ENCODE measurements at regions not wholly inside any gene's neighbourhood (a gene's known extent, or its start where the extent isn't known, plus 50 kb on each side); places are given as distances from the start of the nearest gene placed in this dataset.
"Not testable (repeated sequence)": the region's sequence is repeated elsewhere in the genome, so short reads cannot be mapped to it uniquely, and the experiment has no call there.

GRCh38 chr9:75551861-75552260 is 338.6 kb upstream of the PCSK5 start:
- no peak for DNase-seq

- DNase-seq: no peak
These were observed 337.5 kb upstream of the PCSK5 start for GRCh38 chr9:75552941-75553340.

GRCh38 chr9:75566813-75567212 is 323.7 kb upstream of the PCSK5 start:
- DNase-seq: not testable (repeated sequence)

DNA sequence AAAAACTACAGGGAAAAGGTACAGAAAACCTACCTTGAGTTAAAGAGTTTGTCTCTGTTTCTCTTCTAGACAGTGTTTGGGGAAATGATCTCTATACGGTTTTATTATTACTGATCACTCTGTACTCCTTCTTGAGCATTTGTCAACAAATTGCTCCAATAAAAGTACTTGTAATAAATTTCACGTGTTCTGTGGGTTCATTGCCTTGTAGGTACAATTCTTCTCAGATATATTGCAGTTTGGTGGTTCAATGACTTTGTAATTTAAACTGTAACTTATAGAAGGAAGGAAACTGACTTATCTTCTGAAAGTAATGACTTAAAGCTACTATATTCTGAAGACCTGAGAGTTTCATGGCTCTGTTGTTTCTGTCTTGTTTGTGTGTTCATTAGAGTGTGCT is 319.9 kb upstream of the PCSK5 start:
- no peak for DNase-seq

DNA sequence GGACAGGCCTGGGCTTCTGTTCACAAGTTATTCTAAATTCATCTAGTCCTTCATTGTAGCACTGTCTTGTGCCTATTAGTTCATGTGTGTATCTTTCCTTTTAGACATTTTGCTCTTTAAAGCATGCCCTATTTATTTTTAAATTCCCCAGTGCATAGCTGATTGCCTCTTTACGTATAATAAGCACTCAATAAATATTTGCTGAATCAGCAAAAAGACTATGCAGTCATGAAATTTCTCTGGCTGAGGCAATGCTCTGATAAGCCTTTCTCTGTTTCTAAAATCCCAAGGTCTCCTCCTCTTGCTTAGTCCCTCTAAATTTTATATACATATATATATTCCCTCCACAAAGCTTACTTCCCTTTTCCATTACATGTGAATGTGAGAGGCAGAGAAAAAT is 315.9 kb upstream of the PCSK5 start:
- no peak for DNase-seq

DNA sequence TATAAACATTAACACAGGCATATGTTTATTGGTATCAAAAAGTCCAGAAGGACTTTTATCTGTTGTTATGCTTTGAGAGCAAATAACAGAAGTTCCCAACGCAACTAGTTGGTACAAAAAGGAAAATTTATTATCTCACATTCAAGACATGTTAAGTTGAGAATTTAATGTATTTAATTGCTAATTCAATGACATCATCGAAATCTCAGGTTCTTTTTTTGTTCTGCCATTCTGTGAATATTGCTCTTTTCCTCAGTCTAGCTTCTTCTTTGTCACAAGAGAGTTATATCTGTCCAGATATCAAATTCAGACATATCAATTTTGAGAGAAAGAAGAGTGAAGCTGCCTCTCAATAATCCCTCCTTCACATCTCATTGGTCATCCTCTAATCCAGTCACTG is 307.6 kb upstream of the PCSK5 start:
- DNase-seq: no peak

- no peak for DNase-seq
These were observed 301.7 kb upstream of the PCSK5 start for GRCh38 chr9:75588808-75589207.

DNA sequence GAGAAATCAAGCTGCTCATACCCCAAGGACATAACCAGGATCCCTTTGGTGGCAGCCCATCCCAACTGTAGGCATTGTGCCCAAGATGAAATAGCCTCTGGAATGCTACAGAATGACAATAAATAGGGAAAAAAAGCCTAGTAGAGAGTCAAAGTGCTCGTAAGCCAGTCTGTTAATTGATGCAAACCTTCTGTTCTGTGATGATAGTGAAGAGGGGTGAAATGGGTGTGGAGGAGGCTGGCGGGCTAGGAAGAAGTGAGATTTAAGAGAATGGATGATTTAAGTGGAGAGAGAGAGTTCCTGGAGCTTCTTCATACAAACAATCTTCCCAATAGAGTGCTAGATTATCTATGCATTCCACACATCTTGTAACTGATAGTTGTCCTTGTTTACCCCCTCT is 301.0 kb upstream of the PCSK5 start:
- DNase-seq: no peak

DNA sequence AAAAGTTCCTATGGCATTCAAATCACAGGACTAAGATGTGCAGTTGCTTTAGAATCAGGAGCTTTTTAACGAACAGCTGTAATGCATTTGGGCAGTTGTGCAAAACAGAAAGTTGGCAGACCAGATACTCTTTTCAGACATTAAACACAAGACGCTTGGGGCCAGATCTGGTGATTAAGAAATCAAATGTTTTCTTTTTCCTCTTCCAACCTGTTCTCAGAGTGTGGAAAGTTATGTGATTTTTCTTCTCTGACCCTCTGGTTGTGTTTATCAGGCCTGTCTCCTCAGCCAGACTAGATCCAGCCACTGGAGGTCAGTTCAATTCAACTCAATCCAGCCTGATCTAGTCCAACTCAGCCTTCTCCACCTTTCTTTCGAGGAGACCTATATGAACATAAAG is 298.5 kb upstream of the PCSK5 start:
- no peak for DNase-seq

DNA sequence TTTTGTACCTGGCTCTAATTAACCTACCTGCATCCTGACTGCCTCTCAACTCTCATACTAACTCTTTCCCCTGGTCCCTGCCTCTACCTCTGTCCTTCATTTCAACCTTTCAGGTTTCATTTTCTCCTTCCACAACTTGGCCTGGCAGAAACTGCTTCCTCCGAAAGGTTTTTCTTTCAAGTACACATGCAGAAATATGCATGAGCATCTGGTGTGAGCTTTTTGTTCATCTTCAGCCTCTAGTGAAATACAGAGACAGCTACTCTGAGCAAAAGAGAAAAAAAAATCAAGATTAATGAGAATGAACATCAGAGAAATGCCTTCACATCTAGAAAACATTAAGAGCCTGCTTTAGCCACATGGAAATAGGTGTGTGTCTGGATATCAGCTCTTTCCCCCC is 297.9 kb upstream of the PCSK5 start:
- DNase-seq: no peak

DNA sequence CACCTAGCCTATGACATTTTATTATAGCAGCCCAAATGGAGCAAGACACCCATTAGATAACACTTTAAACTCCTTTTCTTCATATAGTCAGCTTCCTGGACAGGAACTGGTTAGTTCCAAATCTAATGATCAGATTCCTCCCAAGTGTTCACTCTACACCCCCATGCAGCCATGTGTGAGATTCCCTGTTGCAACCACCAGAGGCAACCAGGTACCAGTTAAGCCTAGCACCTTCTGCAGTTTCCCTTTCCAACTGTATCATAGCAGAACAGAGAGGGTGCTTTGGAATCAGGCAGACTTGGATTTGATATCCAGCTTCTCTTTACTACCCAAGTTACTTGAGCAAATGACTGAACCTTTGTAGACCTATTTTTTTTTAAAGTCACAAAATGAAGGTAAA is 296.6 kb upstream of the PCSK5 start:
- DNase-seq: no peak

DNA sequence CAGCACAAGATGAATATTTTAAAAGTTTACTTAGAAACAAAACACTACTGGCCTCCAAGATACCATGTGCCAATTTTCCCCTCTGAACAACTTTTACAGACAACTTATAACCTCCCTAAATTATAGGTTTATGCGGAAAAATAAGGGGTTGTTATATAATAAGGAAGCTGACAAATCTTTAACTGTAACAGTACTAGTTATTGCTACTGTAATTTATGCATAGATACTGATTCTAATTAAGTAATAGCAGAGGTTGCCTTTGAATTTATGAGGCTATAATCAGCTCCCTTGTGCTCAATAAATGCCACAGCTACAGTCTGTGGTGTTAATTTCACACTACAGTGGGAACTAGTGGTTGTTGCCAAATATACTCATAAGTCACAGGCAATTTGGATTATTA is 291.3 kb upstream of the PCSK5 start:
- no peak for DNase-seq

DNA sequence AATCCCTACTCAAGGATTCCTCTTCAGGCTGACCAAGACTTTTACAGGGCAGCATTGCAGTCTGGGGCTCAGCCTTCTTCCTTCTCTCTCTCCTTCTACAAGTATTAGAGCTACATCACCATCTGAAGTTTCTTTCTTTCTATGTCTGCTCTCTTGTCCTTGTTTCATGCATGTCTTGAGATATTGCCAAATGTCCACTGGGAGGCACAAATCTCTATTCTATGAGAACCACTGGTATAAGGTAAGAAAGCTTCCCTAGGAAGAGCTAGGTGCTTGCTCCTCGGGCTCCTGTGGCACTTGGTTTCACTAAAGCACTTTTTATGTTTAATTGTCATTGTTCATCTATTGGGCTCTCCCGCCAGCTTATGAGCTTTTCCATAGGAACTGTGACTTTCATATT is 289.2 kb upstream of the PCSK5 start:
- no peak for DNase-seq

DNA sequence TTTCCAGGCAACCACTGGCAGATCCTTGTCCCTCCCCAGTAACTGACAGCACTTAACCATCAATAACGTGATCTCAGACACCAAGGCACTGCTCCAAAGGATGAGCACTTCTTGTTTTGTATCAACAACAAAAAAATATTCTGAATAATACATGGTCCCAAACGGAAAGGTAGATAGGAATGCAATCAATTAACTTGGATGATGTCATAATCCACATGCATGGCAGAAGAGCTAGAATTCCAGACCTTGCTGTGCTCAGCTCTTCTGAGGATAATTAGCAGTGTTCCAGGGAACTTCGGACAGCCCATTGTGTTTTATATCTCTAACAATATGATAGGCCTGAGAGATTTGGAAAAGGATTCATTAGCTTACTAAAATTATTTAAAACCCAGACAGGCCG is 288.4 kb upstream of the PCSK5 start:
- DNase-seq: no peak

DNA sequence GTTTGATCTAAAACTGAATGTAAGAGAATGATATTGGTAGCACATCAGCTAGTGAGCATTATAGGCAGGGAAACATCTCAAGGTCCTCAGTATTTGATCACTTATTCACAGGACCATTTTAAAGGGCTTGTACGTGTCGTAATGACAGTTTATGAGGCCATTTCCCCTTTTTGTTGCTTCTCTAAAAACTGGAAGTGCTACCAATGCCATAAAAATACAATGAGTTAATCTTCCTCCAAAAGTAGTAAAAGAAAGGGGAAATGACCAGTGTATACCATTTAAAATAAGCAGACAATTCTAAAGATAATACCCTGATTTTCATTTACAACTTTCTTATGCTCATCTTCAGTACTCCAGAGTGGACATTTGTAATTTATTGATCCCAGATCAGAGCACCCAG is 285.8 kb upstream of the PCSK5 start:
- no peak for DNase-seq

- DNase-seq: no peak
These were observed 283.0 kb upstream of the PCSK5 start for GRCh38 chr9:75607521-75607920.

DNA sequence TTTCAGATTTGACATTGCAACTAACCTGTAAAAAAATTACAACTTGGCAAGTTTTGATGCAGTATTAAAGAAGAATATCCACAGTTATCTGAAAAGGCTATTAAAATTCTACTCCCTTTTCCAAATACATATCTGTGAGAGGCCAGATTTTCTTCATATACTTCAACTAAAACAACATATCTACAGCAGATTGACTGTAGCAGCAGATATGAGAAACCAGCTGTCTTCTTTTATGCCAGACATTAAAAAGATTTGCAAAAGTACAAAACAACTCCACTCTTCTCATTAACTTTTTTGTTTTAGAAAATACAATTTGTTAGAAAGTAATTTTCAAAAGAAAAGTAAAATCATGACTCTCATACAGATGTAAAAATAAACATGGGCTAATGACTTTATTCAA is 281.1 kb upstream of the PCSK5 start:
- no peak for DNase-seq

DNA sequence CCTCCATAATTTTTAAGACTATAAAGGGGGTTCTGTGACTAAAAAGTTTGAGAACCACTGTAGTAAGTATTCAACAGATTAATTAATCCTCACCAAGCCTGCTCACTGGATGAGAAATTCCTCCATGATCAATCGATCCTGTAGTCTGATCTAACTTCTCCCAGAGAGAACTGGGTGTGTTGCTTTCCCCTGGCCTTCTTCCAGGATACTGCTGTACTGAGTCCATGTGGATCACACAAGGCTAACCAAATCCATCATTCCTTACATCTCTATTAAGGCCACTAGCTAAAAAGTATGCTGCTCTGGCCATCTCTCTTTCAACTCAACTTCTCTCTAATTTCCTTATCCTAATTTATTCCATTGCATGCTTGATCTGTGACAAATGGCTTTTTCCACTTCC is 280.2 kb upstream of the PCSK5 start:
- no peak for DNase-seq

DNA sequence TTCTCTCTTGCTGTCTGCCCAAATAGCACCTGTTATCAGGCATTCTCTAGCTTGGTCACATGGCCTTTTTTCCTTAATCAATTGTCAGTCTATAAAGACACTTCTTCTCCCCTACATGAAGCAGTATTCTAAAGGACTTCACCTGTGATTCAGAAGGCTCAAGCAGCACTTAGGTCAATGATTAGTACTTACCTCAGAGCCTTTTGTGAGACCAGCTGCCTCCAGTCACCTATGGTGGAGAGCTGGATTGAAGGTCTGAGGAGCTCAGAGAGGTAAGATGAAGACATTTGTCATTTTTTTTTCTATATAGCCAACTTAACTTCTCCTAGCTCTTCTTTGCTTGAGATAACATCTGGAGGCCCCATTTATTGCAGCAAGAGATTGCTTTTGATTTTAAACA is 278.3 kb upstream of the PCSK5 start:
- no peak for DNase-seq

DNA sequence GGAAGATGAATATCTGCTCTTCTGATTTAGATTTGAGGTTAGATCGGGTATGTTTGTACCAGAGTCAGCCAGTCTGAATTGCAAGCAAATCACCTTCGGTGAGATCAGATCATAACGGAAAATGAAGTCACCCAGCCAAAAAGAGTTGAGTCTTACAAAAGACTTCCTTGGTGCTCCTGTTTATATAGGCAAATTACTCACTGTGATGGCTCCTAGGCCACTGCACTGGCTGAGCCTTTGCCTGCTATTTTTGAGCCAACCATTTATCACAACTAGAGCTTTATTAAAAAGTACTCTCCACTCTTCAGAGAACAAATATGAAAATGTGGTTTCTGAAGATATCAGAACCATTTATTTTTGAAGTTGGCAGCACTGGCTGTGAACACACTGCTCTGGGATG is 277.7 kb upstream of the PCSK5 start:
- DNase-seq: peak in 1 of 5 experiments; percentile 27

DNA sequence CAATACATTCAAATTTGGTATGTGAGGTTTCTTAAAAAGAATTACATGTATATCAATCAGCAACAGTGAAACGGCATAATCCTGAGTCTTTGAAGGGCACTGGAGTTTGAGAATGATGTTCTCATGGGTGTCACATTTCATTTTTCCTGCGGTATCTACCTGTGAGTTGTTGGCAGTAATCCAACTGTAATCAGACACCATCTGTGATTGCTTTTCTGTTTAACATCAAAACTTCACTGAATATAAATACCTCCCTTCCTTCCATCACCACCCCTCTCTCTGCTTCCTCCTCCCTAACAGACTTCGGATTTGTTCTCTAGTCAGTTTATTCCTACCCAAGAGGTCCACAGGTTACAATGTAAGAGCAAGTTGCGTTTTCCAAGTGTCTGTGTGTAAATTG is 275.2 kb upstream of the PCSK5 start:
- DNase-seq: no peak

DNA sequence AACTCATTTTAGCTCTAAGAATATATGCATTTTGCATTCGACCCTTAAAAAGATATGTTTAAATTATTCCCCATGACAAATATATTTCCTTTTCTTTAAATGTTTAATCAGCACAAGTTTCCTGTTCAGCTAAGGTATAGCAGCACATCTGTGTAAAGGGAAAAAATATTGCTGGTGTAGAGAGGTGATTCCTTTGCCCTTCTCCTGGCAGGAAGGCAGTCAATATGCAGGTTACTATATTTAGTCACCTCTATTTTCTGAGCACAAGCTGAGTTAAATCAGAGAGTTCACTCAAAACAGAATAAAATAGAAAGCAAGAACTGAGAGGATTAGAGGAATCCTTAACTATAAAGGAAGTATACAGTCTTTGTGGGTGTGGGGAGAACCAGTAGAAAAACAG is 274.4 kb upstream of the PCSK5 start:
- no peak for DNase-seq

- no peak for DNase-seq
These were observed 273.5 kb upstream of the PCSK5 start for GRCh38 chr9:75616841-75617566.

GRCh38 chr9:75623462-75623861 is 267.0 kb upstream of the PCSK5 start:
- DNase-seq: no peak

GRCh38 chr9:75624998-75625397 is 265.5 kb upstream of the PCSK5 start:
- DNase-seq: no peak

DNA sequence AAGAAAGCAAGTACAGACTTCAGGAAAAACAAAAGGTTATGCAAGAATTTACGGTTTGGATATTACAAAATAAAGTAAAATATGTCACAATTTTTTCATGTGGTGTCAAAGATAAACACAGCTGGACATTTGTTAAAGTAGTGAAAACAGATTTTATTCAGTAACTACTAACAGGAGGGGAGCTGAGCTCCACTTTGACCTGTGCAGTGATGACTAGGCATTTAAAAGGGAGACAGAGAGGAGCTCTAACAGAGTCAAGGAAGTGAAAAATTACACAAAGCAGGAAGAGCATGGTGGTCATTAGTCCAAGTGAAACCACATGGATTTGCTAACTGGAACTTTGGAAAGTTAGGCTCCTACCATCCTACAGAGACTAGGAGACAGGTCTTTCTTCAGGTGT is 263.6 kb upstream of the PCSK5 start:
- no peak for DNase-seq
